IMR-90 (cell line): ENCODE measurements at regions not wholly inside any gene's neighbourhood (a gene's known extent, or its start where the extent isn't known, plus 50 kb on each side); places are given as distances from the start of the nearest gene placed in this dataset.

Source experiments
- ATAC-seq: fragments of 200-7000 bp; cut with Tn5 transposase; 2 replicates; pipeline ENCODE4 v1.9.1; 2020; ENCODE audit warnings: low read depth, mild to moderate bottlenecking, moderate library complexity
- BruUV-seq: library from RNA; stranded (reverse); fragments of 400-500 nt; replicated peaks from 2 replicates; lab custom pipeline; 2021; lab: Mats Ljungman, UMichigan
- CTCF ChIA-PET: fragments of 300-600 bp; formaldehyde crosslinking; extraction: SDS; loops from one replicate; lab custom pipeline; 2021; ENCODE audit warnings: antibody characterized with exemption; lab: Yijun Ruan, JAX
- POLR2A ChIA-PET: fragments of 300-600 bp; sonication (Branson Sonifier 250); formaldehyde crosslinking; loops from one replicate; lab custom pipeline; 2022; ENCODE audit warnings: antibody characterized with exemption; ENCODE audit not compliant: unreplicated experiment; lab: Charles Lee
- DNase-seq: peaks from one replicate; pipeline ENCODE4 v3.0.0; 2013
- H2AFZ ChIP-seq: replicated peaks from 2 replicates; pipeline ENCODE3; 2013; ENCODE audit warnings: low read length, mild to moderate bottlenecking; ENCODE audit not compliant: poor library complexity
- H2AK5ac ChIP-seq: 2 replicates; pipeline ENCODE4 v1.6.1; 2013; ENCODE audit warnings: low read depth, low read length, inconsistent platforms
- H2AK9ac ChIP-seq: replicated peaks from 2 replicates; pipeline ENCODE3; 2013; ENCODE audit warnings: mild to moderate bottlenecking, low read depth, low read length, moderate library complexity; ENCODE audit not compliant: poor library complexity
- H2BK120ac ChIP-seq: 2 replicates; pipeline ENCODE4 v1.6.1; 2013; ENCODE audit warnings: low read depth, low read length, inconsistent platforms
- H2BK15ac ChIP-seq: 3 replicates; pipeline ENCODE4 v1.6.1; 2013; ENCODE audit warnings: low read depth, low read length, inconsistent platforms
- H2BK20ac ChIP-seq: 2 replicates; pipeline ENCODE4 v1.6.1; 2013; ENCODE audit warnings: low read depth, mild to moderate bottlenecking, inconsistent platforms, low read length, moderate library complexity
- H2BK5ac ChIP-seq: 2 replicates; pipeline ENCODE4 v1.6.1; 2013; ENCODE audit warnings: mild to moderate bottlenecking, low read depth, low read length, inconsistent platforms; ENCODE audit not compliant: poor library complexity, severe bottlenecking
- H3K14ac ChIP-seq: replicated peaks from 2 replicates; pipeline ENCODE4 v1.6.1; 2013; ENCODE audit warnings: low read depth, low read length, inconsistent platforms
- H3K18ac ChIP-seq: 2 replicates; pipeline ENCODE4 v1.6.1; 2013; ENCODE audit warnings: low read depth, low read length, control low read depth
- H3K23ac ChIP-seq: 2 replicates; pipeline ENCODE4 v1.6.1; 2013; ENCODE audit warnings: low read depth, low read length, inconsistent platforms
- H3K27ac ChIP-seq: 2 replicates; pipeline ENCODE4 v1.5.1; 2013; ENCODE audit warnings: mild to moderate bottlenecking, control low read depth, low read length; ENCODE audit not compliant: insufficient read depth
- H3K27me3 ChIP-seq: 2 replicates; pipeline ENCODE4 v1.6.1; 2013; ENCODE audit warnings: low read length; ENCODE audit not compliant: control insufficient read depth, insufficient read depth
- H3K36me3 ChIP-seq: 2 replicates; pipeline ENCODE4 v1.6.1; 2013; ENCODE audit warnings: low read length, mixed read lengths; ENCODE audit not compliant: control insufficient read depth, insufficient read depth
- H3K4ac ChIP-seq: 2 replicates; pipeline ENCODE4 v1.6.1; 2013; ENCODE audit warnings: low read depth, low read length, inconsistent platforms
- H3K4me1 ChIP-seq: 2 replicates; pipeline ENCODE4 v1.6.1; 2013; ENCODE audit warnings: low read length, mixed read lengths; ENCODE audit not compliant: control insufficient read depth, insufficient read depth
- H3K4me2 ChIP-seq: 2 replicates; pipeline ENCODE4 v1.6.1; 2013; ENCODE audit warnings: low read depth, mild to moderate bottlenecking, control low read depth, low read length, moderate library complexity
- H3K4me3 ChIP-seq: 2 replicates; pipeline ENCODE4 v1.5.1; 2013; ENCODE audit warnings: low read depth, mild to moderate bottlenecking, control low read depth, low read length, moderate library complexity; ENCODE audit not compliant: insufficient read depth
- H3K56ac ChIP-seq: 2 replicates; pipeline ENCODE4 v1.6.1; 2013; ENCODE audit warnings: low read length, inconsistent platforms; ENCODE audit not compliant: insufficient read depth; ENCODE audit errors: extremely low read depth
- H3K79me1 ChIP-seq, 2 experiments: 2 replicates each; pipeline ENCODE4 v1.6.1; 2013; ENCODE audit warnings: low read length in 2 of 2, inconsistent platforms in 1 of 2, low read depth in 1 of 2
- H3K9ac ChIP-seq: 2 replicates; pipeline ENCODE4 v1.6.1; 2013; ENCODE audit warnings: low read depth, low read length, control low read depth
- H3K9me1 ChIP-seq: 2 replicates; pipeline ENCODE4 v1.6.1; 2013; ENCODE audit warnings: low read length, inconsistent platforms; ENCODE audit not compliant: insufficient read depth
- H3K9me3 ChIP-seq: 2 replicates; pipeline ENCODE4 v1.6.1; 2013; ENCODE audit warnings: low read length; ENCODE audit not compliant: control insufficient read depth, insufficient read depth
- H4K20me1 ChIP-seq: 2 replicates; pipeline ENCODE4 v1.6.1; 2013; ENCODE audit warnings: low read length, inconsistent platforms; ENCODE audit not compliant: insufficient read depth
- H4K5ac ChIP-seq: 2 replicates; pipeline ENCODE4 v1.6.1; 2013; ENCODE audit warnings: mild to moderate bottlenecking, low read depth, low read length, control low read depth
- H4K8ac ChIP-seq, 2 experiments: 2 replicates each; pipeline ENCODE4 v1.6.1; 2013; ENCODE audit warnings: low read depth in 2 of 2, low read length in 2 of 2, control low read depth in 1 of 2, inconsistent platforms in 1 of 2
- H4K91ac ChIP-seq: 2 replicates; pipeline ENCODE4 v1.6.1; 2013; ENCODE audit warnings: low read depth, low read length, inconsistent platforms; ENCODE audit not compliant: insufficient read depth
- BHLHE40 ChIP-seq: fragments of 150-350 bp; IDR thresholded peaks from 2 replicates; pipeline ENCODE4 v1.6.1; 2016; ENCODE audit warnings: mild to moderate bottlenecking, low read depth, low read length
- CEBPB ChIP-seq: IDR thresholded peaks from 2 replicates; pipeline ENCODE4 v1.6.1; 2012; ENCODE audit warnings: low read depth, low read length, improper control_type of control experiment
- CTCF ChIP-seq: conservative IDR thresholded peaks from 2 replicates; pipeline ENCODE4 v1.5.1; 2012; ENCODE audit warnings: mild to moderate bottlenecking, low read depth, low read length, improper control_type of control experiment
- FOS ChIP-seq: fragments of 150-350 bp; IDR thresholded peaks from 2 replicates; pipeline ENCODE4 v1.6.1; 2016; ENCODE audit warnings: low read depth, low read length
- MAFK ChIP-seq: IDR thresholded peaks from 2 replicates; pipeline ENCODE4 v1.6.1; 2012; ENCODE audit warnings: low read depth, low read length, improper control_type of control experiment
- MAZ ChIP-seq: IDR thresholded peaks from 2 replicates; pipeline ENCODE4 v1.6.1; 2012; ENCODE audit warnings: low read depth, mild to moderate bottlenecking, low read length, improper control_type of control experiment, moderate library complexity, borderline replicate concordance
- MXI1 ChIP-seq: IDR thresholded peaks from 2 replicates; pipeline ENCODE4 v1.6.1; 2012; ENCODE audit warnings: low read depth, mild to moderate bottlenecking, low read length, moderate library complexity, borderline replicate concordance
- NFE2L2 ChIP-seq: fragments of 150-350 bp; IDR thresholded peaks from 2 replicates; pipeline ENCODE4 v1.6.1; 2016; ENCODE audit warnings: low read depth, mild to moderate bottlenecking, low read length
- POLR2A ChIP-seq: IDR thresholded peaks from 2 replicates; pipeline ENCODE4 v1.6.1; 2012; ENCODE audit warnings: mild to moderate bottlenecking, low read depth, low read length
- RAD21 ChIP-seq: IDR thresholded peaks from 2 replicates; pipeline ENCODE4 v1.6.1; 2012; ENCODE audit warnings: low read length, improper control_type of control experiment
- RCOR1 ChIP-seq: IDR thresholded peaks from 2 replicates; pipeline ENCODE4 v1.6.1; 2012; ENCODE audit warnings: mild to moderate bottlenecking, low read length, improper control_type of control experiment; ENCODE audit not compliant: insufficient replicate concordance
- RFX5 ChIP-seq: IDR thresholded peaks from 2 replicates; pipeline ENCODE4 v1.8.0; 2012; ENCODE audit warnings: low read depth, mild to moderate bottlenecking, low read length, moderate library complexity
- SMC3 ChIP-seq: fragments of 150-350 bp; IDR thresholded peaks from 2 replicates; pipeline ENCODE4 v1.6.1; 2016; ENCODE audit warnings: low read depth, mild to moderate bottlenecking, antibody characterized with exemption, low read length, moderate library complexity
- USF2 ChIP-seq: fragments of 150-350 bp; IDR thresholded peaks from 2 replicates; pipeline ENCODE4 v1.6.1; 2017; ENCODE audit warnings: mild to moderate bottlenecking, antibody characterized with exemption, low read length, low read depth
- WGBS, 2 experiments: methylation state at CpG; one replicate each; pipeline versions ENCODE4 v1.1.5 to v1.1.7; 2013; ENCODE audit warnings: missing lambda C conversion rate in 2 of 2; ENCODE audit not compliant: insufficient read length in 1 of 2; ENCODE audit errors: extremely low coverage in 2 of 2; 5-methylcytosine and 5-hydroxymethylcytosine counted together
- dilution Hi-C: fragments of 300-500 bp; cut with HindIII; formaldehyde crosslinking; loops from one replicate; pipeline ENCODE4 v1.14.3; 2018; ENCODE audit warnings: low sequenced_read_pairs; ENCODE audit not compliant: unreplicated experiment
- in situ Hi-C: fragments of 300-500 bp; cut with MboI; formaldehyde crosslinking; loops from 3 replicates; pipeline ENCODE4 v1.14.3; 2019; ENCODE audit warnings: low sequenced_read_pairs, inconsistent platforms, mixed read lengths
- intact Hi-C: fragments of 100-400 bp; cut with micrococcal nuclease; formaldehyde crosslinking; loops from 2 replicates; pipeline ENCODE4 v1.10.0; 2022

GRCh38 chr10:131667047-131667446, 233.8 kb upstream of the PPP2R2D start:
- Histone ChIP-seq H2BK15ac (no peak overlapping the region), H3K27me3 (no peaks in the 10 kb centered on the region), H3K9me1 (no peaks in the 10 kb centered on the region), H3K14ac (no peak overlapping the region), H3K9me3 (peaks cover 40% of the 10 kb centered on the region), H3K79me1 (no peaks in the 10 kb centered on the region), H2BK20ac (no peak overlapping the region), H4K8ac (no peak overlapping the region), H3K4me1 (no peaks in the 10 kb centered on the region), H3K4me3 (no peak overlapping the region), H3K36me3 (no peaks in the 10 kb centered on the region), H3K56ac (no peak overlapping the region), H4K5ac (no peak overlapping the region), H4K91ac (no peak overlapping the region), H2BK5ac (no peak overlapping the region), H3K4me2 (no peak overlapping the region), H2AFZ (no peak overlapping the region), H2BK120ac (no peak overlapping the region), H4K20me1 (no peaks in the 10 kb centered on the region), H3K27ac (no peak overlapping the region), H3K9ac (no peak overlapping the region), H3K4ac (no peak overlapping the region), H3K23ac (no peak overlapping the region), H2AK5ac (no peak overlapping the region), H3K18ac (no peak overlapping the region), H2AK9ac (no peak overlapping the region)
- no peak for TF ChIP-seq USF2
- no peak for TF ChIP-seq CTCF
- no peak for TF ChIP-seq RCOR1
- TF ChIP-seq NFE2L2: no peak
- TF ChIP-seq RFX5: no peak
- no peak for TF ChIP-seq POLR2A
- TF ChIP-seq MAFK: no peak
- no peak for TF ChIP-seq MAZ
- no peak for TF ChIP-seq SMC3
- TF ChIP-seq MXI1: no peak
- TF ChIP-seq FOS: no peak
- TF ChIP-seq CEBPB: no peak
- TF ChIP-seq RAD21: no peak
- no peak for TF ChIP-seq BHLHE40
- ChIA-PET CTCF (no interaction called here), POLR2A (no interaction called here)
- WGBS, 2 experiments: no CpG with 5 or more reads among the region's 4 CpGs
- no peak for DNase-seq
- BruUV-seq: no TSS peak
- in situ Hi-C loops: no loop called here
- dilution Hi-C loops: no loop called here
- intact Hi-C loops: no loop called here
- ATAC-seq: no peak
